Vagina (tissue), 2 donors: ENCODE measurements at regions not wholly inside any gene's neighbourhood (a gene's known extent, or its start where the extent isn't known, plus 50 kb on each side); places are given as distances from the start of the nearest gene placed in this dataset.

Source experiments
- POLR2A ChIP-seq, 2 donors: fragments of 450-650 bp; IDR thresholded peaks; one replicate each; pipeline ENCODE4 v1.6.1; 2017; ENCODE audit warnings: antibody characterized with exemption in 2 of 2, mild to moderate bottlenecking in 2 of 2, moderate library complexity in 2 of 2
- POLR2AphosphoS5 ChIP-seq, 2 donors: sonication (generic); formaldehyde crosslinking; IDR thresholded peaks; one replicate each; pipeline ENCODE4 v1.9.0; 2017; ENCODE audit warnings: antibody characterized with exemption in 2 of 2, mild to moderate bottlenecking in 2 of 2, low read depth in 1 of 2; ENCODE audit not compliant: insufficient read depth in 1 of 2
- TF ChIP-seq, protein P1 (sequence below), 3 experiments: fragments of 450-650 bp in 2 of 3; fragments of 200-600 bp in 1 of 3; sonication (generic) in 1 of 3; IDR thresholded peaks; one replicate each; pipeline ENCODE4 v1.5.1; 2017 to 2019; ENCODE audit warnings: antibody characterized with exemption in 3 of 3, mild to moderate bottlenecking in 2 of 3, moderate library complexity in 2 of 3

DNA sequence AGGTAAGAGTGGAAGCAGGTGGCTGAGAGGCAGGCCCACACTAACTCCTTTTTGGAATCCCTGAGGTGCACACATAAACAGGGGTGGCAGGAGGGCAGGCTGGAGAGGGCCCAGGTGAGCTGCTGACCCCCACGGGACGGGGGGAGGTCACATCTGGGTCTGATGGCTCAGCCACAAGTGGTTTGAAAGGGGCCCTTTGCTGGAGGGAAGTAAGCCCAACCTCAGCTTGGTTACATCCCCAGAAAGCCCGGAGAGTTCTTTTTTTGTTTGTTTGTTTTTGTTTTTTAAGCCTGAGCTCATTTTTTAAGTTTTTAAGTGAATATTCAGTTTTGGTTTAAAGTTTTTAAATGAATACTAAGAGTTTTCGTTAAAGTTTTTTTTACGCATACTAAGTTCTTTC is 72.8 kb upstream of the CUX1 start:
- TF ChIP-seq, protein P1, sequence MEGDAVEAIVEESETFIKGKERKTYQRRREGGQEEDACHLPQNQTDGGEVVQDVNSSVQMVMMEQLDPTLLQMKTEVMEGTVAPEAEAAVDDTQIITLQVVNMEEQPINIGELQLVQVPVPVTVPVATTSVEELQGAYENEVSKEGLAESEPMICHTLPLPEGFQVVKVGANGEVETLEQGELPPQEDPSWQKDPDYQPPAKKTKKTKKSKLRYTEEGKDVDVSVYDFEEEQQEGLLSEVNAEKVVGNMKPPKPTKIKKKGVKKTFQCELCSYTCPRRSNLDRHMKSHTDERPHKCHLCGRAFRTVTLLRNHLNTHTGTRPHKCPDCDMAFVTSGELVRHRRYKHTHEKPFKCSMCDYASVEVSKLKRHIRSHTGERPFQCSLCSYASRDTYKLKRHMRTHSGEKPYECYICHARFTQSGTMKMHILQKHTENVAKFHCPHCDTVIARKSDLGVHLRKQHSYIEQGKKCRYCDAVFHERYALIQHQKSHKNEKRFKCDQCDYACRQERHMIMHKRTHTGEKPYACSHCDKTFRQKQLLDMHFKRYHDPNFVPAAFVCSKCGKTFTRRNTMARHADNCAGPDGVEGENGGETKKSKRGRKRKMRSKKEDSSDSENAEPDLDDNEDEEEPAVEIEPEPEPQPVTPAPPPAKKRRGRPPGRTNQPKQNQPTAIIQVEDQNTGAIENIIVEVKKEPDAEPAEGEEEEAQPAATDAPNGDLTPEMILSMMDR (IDR thresholded peaks at IDR 0.05): no peak
- TF ChIP-seq POLR2AphosphoS5 (IDR thresholded peaks at IDR 0.05; ENCODE audit: insufficient read depth in 1 of 2, low read depth in 1 of 2) (no peak), POLR2A (IDR thresholded peaks at IDR 0.05) (no peak)
